OCI-LY7 (cell line): ENCODE measurements at regions not wholly inside any gene's neighbourhood (a gene's known extent, or its start where the extent isn't known, plus 50 kb on each side); places are given as distances from the start of the nearest gene placed in this dataset.

Experiments used
- BruUV-seq: library from RNA; stranded (reverse); fragments of 400-500 nt; replicated peaks from 2 replicates; lab custom pipeline; 2021; lab: Mats Ljungman, UMichigan
- CTCF ChIA-PET: fragments of 300-600 bp; sonication (Branson Sonifier 250); formaldehyde crosslinking; loops from one replicate; lab custom pipeline; 2022; ENCODE audit warnings: antibody characterized with exemption; ENCODE audit not compliant: unreplicated experiment; lab: Charles Lee
- POLR2A ChIA-PET: fragments of 300-600 bp; sonication (Branson Sonifier 250); formaldehyde crosslinking; loops from one replicate; lab custom pipeline; 2022; ENCODE audit warnings: antibody characterized with exemption; lab: Charles Lee
- DNase-seq: peaks from one replicate; pipeline ENCODE4 v3.0.0-alpha.2; 2015; ENCODE audit warnings: low spot score
- H2AFZ ChIP-seq: fragments of 200-600 bp; sonication (generic), shearing (Covaris generic); 2 replicates; pipeline ENCODE4 v1.6.1; 2014; ENCODE audit warnings: mild to moderate bottlenecking, antibody characterized with exemption, low read length, moderate library complexity
- H3K27ac ChIP-seq: fragments of 200-600 bp; sonication (generic); 2 replicates; pipeline ENCODE4 v1.5.1; 2014; ENCODE audit warnings: mixed run types, low read depth, mild to moderate bottlenecking, moderate library complexity, low read length, inconsistent platforms; ENCODE audit not compliant: poor library complexity, severe bottlenecking
- H3K36me3 ChIP-seq: fragments of 200-600 bp; sonication (generic); 2 replicates; pipeline ENCODE4 v1.6.1; 2014; ENCODE audit warnings: mild to moderate bottlenecking, antibody characterized with exemption, low read length, moderate library complexity, mixed read lengths; ENCODE audit not compliant: insufficient read depth
- H3K4me1 ChIP-seq: fragments of 200-600 bp; sonication (generic); 2 replicates; pipeline ENCODE4 v1.5.1; 2014; ENCODE audit warnings: mild to moderate bottlenecking, low read length; ENCODE audit not compliant: insufficient read depth, poor library complexity, severe bottlenecking
- H3K4me2 ChIP-seq: fragments of 200-600 bp; sonication (generic); 2 replicates; pipeline ENCODE4 v1.6.1; 2014; ENCODE audit warnings: mild to moderate bottlenecking, low read length
- H3K4me3 ChIP-seq: fragments of 200-600 bp; sonication (generic); 2 replicates; pipeline ENCODE4 v1.5.1; 2014; ENCODE audit warnings: mild to moderate bottlenecking, low read depth, low read length; ENCODE audit not compliant: poor library complexity, severe bottlenecking
- H3K79me2 ChIP-seq: fragments of 200-600 bp; sonication (generic); 2 replicates; pipeline ENCODE4 v1.6.1; 2016; ENCODE audit warnings: low read depth, mild to moderate bottlenecking, low read length, moderate library complexity, mixed read lengths; ENCODE audit not compliant: insufficient read depth
- H3K9me2 ChIP-seq: fragments of 200-600 bp; sonication (generic); 2 replicates; pipeline ENCODE4 v1.6.1; 2016; ENCODE audit warnings: mild to moderate bottlenecking, low read length, mixed read lengths; ENCODE audit not compliant: insufficient read depth
- H3K9me3 ChIP-seq: fragments of 200-600 bp; sonication (generic); 2 replicates; pipeline ENCODE4 v1.6.1; 2014; ENCODE audit warnings: mild to moderate bottlenecking, mixed run types, low read length, mixed read lengths
- H4K20me1 ChIP-seq: fragments of 200-600 bp; sonication (generic); 2 replicates; pipeline ENCODE4 v1.6.1; 2014; ENCODE audit warnings: mild to moderate bottlenecking, antibody characterized with exemption, low read length, moderate library complexity, mixed read lengths; ENCODE audit not compliant: insufficient read depth
- EZH2phosphoT487 ChIP-seq: fragments of 200-600 bp; sonication (generic); IDR thresholded peaks from 2 replicates; pipeline ENCODE4 v1.6.1; 2018; ENCODE audit warnings: low read depth, borderline replicate concordance, mild to moderate bottlenecking, mixed run types, antibody characterized with exemption, low read length, moderate library complexity, mixed read lengths
- intact Hi-C: fragments of 100-400 bp; cut with micrococcal nuclease; formaldehyde crosslinking; loops from one replicate; pipeline ENCODE4 v1.10.0; 2022; ENCODE audit not compliant: unreplicated experiment
- TF ChIP-seq, protein P1 (sequence below): fragments of 200-600 bp; sonication (generic); conservative IDR thresholded peaks from 2 replicates; pipeline ENCODE4 v1.5.1; 2014; ENCODE audit warnings: mild to moderate bottlenecking, antibody characterized with exemption, low read length, moderate library complexity, mixed read lengths

- ChIA-PET POLR2A (no interaction called here), CTCF (no interaction called here)
- BruUV-seq, result no TSS peak
- no peak overlapping the region for H3K27ac ChIP-seq
- H3K36me3 ChIP-seq, result no peaks in the 10 kb centered on the region
- no peaks in the 10 kb centered on the region; the same call in 1 of the 2 replicates for H3K9me3 ChIP-seq
- TF ChIP-seq, protein P1, sequence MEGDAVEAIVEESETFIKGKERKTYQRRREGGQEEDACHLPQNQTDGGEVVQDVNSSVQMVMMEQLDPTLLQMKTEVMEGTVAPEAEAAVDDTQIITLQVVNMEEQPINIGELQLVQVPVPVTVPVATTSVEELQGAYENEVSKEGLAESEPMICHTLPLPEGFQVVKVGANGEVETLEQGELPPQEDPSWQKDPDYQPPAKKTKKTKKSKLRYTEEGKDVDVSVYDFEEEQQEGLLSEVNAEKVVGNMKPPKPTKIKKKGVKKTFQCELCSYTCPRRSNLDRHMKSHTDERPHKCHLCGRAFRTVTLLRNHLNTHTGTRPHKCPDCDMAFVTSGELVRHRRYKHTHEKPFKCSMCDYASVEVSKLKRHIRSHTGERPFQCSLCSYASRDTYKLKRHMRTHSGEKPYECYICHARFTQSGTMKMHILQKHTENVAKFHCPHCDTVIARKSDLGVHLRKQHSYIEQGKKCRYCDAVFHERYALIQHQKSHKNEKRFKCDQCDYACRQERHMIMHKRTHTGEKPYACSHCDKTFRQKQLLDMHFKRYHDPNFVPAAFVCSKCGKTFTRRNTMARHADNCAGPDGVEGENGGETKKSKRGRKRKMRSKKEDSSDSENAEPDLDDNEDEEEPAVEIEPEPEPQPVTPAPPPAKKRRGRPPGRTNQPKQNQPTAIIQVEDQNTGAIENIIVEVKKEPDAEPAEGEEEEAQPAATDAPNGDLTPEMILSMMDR, result no peak
- no peak for TF ChIP-seq EZH2phosphoT487
- no peaks in the 10 kb centered on the region for H3K4me1 ChIP-seq
- no peak overlapping the region for H3K4me3 ChIP-seq
- no peak overlapping the region for H3K4me2 ChIP-seq
- H2AFZ ChIP-seq, result no peak overlapping the region
- H3K79me2 ChIP-seq, result no peaks in the 10 kb centered on the region
- H3K9me2 ChIP-seq, result no peaks in the 10 kb centered on the region
- intact Hi-C loops, result no loop called here
- no peaks in the 10 kb centered on the region for H4K20me1 ChIP-seq
- no peak for DNase-seq
These were observed 863.8 kb upstream of the PABPC4L start for GRCh38 chr4:135065366-135065765.

DNA sequence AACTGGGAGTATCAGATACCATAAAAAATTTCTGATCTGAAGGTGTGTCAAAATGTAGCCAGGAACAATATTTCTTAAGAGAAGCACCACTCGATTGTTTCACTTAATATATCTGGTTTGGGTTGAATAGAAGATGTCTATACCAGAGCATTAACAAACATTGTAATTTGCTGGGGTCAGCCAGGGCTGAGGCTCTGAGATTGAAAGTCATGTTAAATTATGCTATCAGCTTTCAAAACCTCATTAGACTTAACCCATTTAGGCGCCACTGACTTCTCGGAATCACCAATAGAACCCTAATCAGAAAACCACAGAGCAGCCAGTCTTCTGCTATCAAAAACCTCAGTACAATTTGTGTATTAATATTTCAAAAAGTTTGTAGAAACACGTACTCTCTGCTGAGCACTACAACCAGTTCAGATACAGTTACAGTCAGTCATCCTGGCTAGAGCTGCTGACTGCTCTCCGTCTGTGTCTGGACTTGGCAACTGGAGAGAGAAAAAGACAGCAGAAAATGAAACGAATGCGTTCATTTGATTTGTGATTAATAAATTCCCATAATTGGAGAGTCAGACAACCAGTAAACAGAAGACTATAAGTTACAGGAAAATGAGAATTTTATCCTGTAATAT is 848.6 kb upstream of the PABPC4L start:
- Histone ChIP-seq H2AFZ (no peak overlapping the region), H3K4me1 (no peaks in the 10 kb centered on the region), H3K9me3 (no peaks in the 10 kb centered on the region), H3K27ac (no peak overlapping the region), H3K4me3 (no peak overlapping the region), H3K9me2 (no peaks in the 10 kb centered on the region), H3K36me3 (no peaks in the 10 kb centered on the region), H4K20me1 (no peaks in the 10 kb centered on the region), H3K79me2 (no peaks in the 10 kb centered on the region), H3K4me2 (no peak overlapping the region)
- ChIA-PET CTCF (no interaction called here), POLR2A (no interaction called here)
- no TSS peak for BruUV-seq
- TF ChIP-seq, protein P1, result no peak
- TF ChIP-seq EZH2phosphoT487, result no peak
- no peak for DNase-seq
- intact Hi-C loops, result no loop called here

- Histone ChIP-seq H3K36me3 (no peaks in the 10 kb centered on the region), H3K27ac (no peak overlapping the region), H4K20me1 (no peaks in the 10 kb centered on the region), H3K9me3 (no peaks in the 10 kb centered on the region), H3K4me3 (no peak overlapping the region), H3K9me2 (no peaks in the 10 kb centered on the region), H3K4me1 (no peaks in the 10 kb centered on the region), H3K4me2 (no peak overlapping the region), H3K79me2 (no peaks in the 10 kb centered on the region), H2AFZ (no peak overlapping the region)
- intact Hi-C loops, result no loop called here
- BruUV-seq, result no TSS peak
- no peak for DNase-seq
- TF ChIP-seq, protein P1, result no peak
- no peak for TF ChIP-seq EZH2phosphoT487
- ChIA-PET POLR2A (no interaction called here), CTCF (no interaction called here)
These were observed 831.1 kb upstream of the PABPC4L start for GRCh38 chr4:135032670-135033069.
